NCI-H1105 (cell line): ENCODE measurements at regions not wholly inside any gene's neighbourhood (a gene's known extent, or its start where the extent isn't known, plus 50 kb on each side); places are given as distances from the start of the nearest gene placed in this dataset.

ENCODE experiments used
- DNase-seq: peaks from one replicate; lab custom pipeline; 2025; lab: John Stamatoyannopoulos, UW

DNA sequence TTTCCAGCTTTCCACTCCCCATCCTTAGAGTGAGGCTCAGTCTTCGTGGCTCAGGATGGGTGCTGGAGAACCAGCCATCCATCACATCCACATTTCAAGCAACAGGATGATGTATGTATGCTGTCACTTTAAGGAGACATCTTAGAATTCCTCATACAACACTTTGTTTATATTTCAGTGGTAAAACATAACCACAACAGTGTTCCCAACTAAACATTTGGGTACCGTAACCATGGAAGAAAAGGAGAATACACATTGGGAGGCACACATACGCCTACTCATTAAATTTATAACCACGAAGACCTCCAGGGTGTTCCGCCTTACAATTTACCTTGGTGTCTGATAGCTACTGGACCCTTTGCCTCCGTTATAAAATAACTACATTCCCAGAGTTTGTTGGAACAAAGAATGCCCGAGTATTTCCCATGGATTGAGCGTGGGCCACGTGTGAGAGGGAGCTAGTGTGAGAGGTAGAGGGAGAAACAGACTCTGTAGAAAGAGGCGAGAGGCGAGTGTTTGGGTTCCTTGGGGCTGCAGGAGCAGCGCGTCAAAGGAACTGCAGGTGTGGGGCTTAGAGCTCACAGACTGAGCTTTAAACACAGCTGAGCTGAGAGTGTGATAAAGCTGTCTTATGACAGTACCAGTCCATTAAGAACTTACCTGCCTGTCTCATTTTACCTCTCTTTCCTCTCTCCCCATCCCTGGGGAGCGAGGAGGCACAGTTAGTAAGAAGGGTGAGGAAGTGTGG lies 111.5 kb upstream of the USP24 start:
- no peak for DNase-seq

DNA sequence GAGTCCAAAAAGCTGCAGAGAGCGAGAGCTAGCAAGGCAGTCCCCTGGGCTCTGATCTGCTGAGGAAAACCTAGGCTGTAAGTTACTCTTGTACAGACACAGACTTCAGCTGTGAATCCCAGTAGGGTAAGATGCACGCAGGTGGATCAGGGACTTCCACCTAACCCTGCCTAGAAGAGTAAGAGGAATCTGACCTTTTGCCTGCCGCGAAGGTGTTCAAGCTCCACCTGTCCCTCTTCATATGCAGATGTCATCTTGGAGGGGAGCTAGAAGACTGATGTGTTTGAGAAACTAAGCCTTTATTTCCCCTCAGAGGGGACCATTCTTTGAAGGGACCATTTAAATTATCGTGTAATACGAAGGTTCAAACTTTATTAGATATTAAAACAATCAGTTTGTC lies 108.6 kb upstream of the USP24 start:
- no peak for DNase-seq

DNA sequence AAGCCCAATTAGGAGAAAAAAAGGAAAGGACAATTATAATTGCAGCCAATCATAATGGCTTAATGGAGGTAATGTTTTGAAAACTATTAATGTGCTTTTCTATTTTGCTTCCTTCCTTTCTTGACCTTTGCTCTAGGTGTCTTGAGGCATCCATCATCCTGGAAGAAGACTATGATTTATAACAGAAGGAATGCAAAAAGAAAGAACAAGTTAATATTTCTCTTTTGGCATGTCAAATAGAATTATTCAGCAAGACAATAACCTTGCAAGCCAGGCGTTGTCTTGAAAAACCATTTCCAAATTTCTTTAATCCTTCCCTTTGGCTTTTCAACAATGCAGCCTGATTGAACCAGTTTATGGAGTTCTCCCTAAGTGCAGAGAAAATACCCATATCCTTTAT lies 107.7 kb upstream of the USP24 start:
- no peak for DNase-seq

DNA sequence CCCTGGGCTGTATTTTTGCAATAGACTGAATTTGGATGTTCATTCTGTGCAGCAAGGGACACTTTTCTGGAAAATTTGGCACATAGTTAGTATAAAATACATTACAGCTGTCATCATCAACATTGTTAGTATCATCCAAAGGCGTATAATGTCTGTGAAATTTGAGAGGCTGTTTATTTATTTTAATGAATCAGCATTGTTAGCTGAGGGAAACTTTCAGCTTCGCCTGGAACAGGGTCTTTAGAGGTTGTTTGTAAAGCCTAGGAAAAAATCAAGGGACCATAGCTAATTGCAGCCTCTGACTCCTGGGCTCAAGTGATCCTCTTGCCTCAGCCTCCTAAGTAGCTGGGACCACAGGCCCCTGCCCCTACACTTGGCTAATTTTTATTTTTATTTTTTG lies 106.8 kb upstream of the USP24 start:
- no peak for DNase-seq

DNA sequence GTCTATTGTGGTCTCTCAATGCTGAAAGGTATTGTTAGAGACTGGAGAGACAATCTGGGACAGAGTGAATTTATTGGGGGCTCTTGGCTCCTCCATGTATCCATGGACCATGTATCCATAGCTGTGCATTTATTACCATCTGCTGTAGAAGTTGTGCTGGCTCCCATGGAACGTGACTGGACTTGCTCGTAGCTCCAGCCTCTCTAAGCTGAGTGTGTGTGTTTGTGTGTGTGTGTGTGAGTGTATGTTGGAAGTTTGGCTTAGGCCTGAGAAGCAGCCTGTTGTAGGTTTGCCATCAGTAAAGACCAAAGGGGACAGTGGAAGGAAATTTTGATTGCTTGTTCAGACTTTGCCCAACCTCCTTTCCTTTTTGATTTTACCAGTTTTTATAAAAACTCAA lies 105.7 kb upstream of the USP24 start:
- DNase-seq, result no peak

DNA sequence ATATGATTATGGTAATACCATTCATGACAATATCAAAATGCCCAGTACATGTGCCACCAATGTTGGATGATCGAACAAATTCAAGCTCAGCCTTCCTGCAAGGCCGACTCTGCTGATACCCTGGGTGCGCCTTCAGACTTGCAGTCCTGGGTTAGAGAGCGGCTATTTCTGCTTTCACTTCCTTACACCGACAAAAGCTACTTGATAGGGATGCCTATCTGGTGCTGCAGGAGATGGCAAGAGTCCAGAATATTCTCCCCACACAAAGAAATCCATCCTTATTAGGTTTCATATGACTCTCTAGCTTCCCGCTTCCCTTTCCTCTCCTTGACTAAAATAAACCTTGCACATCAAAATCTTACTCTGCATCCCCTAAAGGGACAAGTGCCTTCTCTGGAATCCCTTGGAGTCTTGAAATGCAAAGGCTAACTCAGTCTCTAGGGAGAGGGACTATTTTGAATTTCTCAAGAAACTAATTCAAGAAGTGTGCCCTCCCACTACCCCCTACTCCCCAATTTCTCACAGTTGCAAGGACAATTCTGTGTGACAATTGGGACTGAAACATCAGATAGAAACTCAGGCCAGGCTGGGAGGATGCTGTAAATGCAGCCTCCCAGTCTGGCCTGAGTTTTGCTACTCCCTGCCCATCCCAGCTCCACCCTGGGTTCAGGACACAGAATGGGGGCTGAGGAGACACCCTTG lies 103.1 kb upstream of the USP24 start:
- DNase-seq, result no peak

DNA sequence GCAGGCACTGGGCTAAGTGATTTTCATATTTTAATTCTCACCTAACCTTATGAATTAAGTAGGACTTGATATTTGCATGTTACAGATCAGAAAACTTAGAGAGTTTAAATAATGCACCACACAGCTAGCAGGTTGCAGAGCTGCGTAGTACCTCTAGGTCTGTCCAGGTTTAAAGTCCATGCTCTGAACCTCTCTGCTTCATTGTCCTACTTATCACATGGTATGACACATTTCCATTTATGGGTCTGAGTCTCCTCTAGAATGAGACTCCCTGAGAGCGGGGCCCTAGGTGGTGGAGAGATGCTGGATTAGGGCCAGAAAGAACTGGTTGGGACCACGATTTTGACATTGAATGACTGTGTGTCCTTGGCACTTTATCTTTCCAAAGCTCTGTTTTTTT lies 102.5 kb upstream of the USP24 start:
- no peak for DNase-seq

DNA sequence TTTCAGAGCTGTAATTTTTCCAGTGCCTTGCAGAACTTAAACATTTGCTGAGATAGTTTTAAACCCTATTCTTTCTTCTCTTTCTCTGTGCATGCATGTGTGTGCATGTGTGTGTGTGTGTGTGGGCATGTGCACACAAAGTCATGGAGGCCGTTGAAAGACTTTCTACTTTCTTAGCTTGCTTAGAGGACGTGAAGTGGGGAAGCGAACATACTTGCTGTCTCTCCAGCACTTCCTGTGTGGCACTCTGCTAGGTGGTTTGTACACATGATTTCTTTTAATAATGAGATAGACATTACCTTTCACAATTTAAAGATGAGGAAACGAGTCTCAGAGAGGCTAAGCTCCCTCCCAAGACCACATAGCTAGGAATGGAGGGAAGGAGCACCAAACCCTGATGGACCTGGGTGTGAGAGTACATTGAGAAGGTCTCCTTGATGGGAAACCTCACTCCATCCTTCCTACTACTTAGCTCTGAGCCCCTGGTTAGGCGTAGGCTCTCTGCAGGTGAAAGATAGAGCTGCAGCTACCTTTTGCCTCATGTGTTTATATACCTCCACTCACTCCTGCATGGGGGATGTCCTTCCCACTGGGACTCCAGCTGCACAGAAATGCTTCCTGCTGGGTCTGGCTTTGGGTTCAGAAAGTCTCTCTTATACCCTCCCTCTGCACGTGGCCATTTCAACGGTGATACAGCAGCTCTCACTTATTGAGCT lies 101.9 kb upstream of the USP24 start:
- no peak for DNase-seq

DNA sequence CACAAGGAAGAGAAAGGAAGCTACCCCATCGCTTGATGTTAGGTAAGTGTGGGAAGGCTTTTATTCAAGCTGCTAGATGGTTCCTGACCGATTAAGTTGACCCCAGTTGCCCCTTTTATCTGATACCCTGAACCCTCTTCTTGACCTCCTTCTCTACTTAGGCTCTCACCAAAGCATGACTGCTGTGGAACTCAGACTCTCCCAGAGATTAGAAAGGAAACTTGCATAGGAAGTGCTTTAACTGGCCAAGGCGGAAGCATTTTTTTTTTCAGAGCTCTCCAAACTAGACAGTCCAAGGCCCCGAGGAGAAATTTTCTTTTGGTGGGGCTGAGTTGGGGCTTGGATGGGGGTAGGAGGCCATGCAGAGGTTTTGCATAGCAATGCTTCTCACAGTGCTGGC lies 101.3 kb upstream of the USP24 start:
- DNase-seq, result no peak

DNA sequence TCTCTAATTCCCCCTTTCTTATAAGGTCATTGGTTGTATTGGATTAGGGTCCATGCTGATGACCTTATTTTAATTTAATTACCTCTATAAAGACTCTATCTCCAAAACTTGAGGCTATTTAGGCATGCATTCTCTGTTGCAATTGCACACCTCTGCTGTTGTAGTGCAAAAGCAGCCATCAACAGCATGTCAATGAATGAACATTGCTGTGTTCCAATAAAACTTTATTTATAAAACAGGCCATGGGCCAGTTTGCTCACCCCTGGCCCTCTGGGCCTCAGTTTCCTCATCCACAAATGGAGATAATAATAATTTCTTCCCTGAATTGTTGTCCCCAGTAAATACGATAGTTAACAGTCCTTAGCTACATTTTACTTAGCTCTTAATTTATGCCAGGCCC lies 100.4 kb upstream of the USP24 start:
- no peak for DNase-seq

DNA sequence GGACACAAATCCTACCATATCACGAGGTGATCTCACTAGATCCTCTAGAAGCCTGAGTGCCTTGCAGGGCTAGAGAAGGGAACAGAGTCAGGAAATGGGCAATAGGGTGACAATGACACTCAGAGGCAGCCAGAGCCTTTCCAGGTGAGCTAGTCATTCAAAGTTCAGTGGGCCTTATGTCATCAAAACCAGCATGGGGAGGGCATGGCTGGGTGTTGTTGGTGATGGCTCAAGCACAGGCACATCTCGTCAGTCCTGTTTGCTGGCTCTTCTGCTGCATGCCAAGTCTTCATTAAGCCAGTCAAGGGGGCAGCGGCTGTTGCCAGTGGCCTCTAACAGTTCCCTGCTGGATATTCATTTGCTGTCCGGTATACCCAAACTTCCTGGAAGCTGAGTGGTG lies 99.6 kb upstream of the USP24 start:
- no peak for DNase-seq

DNA sequence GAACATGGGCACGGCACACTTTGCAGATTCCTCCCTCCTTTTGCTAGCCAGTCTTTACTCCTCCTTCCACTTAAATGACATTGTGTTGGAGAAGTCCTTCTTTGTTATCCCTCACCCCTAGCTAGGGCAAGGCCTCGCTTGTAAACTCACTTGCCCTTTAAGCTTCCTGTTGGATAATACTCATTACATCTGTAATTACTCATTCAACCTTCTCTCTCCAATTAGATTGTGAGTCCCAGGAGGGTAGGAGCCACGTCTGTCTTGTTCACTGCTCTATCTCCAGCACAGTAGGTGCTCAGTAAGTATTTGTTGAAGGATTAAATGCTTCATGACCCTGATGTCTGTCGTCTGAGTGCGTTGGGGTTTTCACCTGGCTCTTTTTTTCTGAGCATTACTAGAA lies 98.7 kb upstream of the USP24 start:
- DNase-seq, result no peak

DNA sequence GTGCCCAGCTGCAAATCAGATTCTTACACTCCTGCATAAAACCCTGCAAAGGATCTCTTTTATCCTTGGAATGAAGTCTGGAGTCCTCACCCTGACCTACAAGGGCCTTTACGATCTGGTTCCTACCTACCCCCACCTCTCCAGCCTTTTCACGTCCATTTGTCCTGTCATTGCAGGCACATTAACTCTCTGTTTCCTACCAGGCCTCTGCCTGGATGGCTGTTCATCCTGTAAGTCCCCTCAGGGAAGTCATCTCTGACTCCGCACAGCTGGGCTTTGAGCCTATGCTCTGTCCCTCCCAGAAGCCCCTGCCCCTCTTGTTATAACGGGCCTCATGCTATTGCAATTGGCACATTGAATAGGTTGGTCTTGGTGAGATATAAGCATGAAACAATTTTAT lies 96.8 kb upstream of the USP24 start:
- DNase-seq, result no peak

DNA sequence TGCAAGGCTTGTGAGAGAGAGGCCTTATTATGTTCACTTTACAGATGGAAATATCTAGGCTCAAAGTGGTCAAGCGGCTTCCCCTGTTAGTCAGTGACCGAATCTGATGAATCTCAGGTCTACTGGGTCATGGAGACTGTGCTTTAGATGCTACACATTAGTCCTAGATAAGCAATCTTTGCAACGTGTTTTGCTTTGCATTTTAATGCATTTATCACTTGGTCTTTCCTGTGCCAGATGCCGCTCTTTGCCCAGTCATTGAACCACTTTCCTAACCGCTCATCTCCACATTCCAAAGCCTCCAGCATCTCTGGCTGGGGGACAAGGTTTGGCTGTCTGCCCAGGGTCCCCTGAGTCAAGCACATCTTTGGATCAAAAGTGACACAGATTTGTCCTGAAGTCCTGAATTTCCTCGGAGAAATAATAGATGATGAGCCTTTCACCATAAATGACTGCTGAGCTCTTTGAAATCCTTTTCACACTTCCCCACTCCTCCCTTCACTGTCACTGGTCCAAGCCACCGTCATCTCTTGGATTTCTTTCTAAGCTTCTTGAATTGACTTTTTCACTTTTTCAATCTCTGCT lies 96.0 kb upstream of the USP24 start:
- DNase-seq, result no peak

DNA sequence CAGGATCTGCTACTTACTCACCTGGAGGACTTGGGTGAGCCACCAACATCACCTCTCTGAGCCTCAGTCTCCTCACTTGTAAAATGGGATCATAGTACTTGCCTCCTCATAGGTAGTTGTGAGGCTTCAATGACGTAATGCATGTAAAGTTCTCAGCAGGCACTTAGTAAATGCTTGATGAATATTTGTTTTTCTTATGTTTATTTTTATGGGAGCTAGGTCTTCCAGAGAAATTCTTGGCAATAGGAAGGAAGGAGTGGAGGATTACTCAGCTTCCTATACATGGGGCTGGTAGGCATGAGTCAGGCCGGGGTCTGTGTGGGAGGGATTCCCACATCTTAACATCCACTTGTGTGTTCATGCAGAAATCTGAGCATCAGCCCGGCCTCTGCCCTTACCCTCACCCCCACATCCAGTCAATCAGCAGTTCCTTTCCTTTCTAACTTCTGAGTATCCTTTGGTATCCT lies 95.4 kb upstream of the USP24 start:
- DNase-seq, result no peak

DNA sequence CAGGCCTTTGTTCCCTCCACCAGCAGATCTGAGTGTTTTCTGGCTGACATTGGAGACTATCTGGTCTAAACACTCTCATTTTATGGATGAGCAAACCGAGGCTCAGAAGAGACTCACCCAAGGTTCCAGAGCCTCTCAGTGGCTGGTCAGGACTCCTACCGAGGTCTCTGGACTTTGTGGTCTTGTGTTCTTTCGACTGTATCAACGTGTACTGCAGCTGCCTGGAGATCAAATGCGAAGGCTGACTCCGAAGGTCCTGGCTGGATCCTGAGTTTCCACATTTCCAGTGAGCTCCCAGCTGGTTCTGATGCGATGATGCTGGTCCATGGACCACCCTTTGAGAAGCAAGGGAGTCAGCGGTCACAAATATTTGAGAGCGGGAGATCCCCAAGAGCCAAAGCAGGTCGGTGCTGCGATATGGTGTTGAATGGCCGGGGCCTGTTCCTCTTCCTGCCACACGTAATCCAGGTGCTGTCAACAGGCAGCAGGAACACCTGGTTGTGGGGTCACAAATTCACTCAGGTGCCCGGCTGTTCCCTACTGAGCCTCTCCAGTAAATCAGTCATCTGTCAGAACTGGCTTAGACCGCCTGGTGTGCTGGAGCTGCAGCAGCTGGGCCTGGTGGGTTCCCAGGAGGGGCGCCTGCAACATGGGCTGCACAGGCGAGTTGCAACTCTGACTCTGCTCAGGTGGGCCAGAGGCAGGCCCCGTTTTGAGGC lies 94.8 kb upstream of the USP24 start:
- no peak for DNase-seq

DNA sequence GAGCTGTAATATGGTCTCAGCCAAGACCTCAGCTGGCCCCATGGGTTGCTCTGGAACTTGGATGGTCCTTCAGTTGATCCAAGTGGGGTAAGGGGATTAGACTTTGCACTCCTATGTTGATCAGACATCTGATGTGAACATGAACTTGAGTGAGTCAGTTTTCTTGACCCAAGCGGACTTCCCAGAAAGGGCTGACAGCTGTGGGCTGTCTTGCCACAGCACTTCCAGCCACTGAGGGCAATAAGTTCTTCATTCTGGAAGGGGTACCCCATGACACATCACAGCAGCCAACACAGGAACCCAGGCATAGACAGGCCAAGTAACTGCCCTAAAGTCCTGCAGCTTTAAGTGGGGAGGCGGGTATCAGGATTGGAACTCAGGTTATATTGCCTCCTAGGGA lies 93.9 kb upstream of the USP24 start:
- no peak for DNase-seq

DNA sequence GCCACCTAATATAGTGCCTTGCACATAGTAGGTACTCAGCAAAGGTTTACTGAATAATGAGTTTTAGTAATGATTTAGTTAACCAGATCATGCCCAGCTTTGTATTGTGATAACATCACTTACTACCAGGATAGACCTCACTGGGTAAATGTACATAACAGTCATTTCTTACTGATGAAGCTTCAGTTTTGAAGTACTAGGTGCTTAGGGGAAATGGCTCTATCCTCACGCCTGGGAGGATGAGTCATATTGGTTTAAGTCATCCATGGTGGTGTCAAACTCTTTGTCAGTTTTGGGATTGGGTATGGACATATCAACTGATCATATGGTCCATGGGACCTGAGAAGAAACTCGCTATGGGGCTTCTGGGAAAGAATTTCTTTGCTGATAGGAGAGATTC lies 90.6 kb upstream of the USP24 start:
- DNase-seq, result no peak

DNA sequence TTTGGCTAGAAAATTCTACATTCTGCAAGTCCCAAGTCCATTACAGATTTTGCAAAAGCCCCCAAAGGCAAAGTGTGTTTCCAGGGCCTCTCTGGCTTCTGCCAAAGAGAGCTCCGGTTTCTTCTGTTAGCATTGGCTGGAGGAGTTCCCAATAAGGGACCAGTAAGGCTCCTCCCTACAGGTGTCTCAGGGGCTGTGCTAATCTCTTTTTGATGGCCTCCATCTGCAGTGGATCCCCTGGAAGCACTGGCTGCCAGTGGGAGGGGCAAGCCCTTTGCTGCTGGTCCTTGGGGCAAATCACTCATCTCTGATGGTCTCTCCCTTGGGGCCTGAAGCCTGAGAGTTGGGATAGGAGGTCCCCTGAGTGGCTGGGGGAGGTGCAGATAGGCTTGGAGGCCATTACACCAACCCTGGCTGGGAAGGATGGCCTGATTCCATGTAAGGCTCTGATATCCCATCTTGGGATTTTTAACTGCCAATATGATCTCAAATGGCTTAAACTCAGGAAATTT lies 89.1 kb upstream of the USP24 start:
- no peak for DNase-seq

DNA sequence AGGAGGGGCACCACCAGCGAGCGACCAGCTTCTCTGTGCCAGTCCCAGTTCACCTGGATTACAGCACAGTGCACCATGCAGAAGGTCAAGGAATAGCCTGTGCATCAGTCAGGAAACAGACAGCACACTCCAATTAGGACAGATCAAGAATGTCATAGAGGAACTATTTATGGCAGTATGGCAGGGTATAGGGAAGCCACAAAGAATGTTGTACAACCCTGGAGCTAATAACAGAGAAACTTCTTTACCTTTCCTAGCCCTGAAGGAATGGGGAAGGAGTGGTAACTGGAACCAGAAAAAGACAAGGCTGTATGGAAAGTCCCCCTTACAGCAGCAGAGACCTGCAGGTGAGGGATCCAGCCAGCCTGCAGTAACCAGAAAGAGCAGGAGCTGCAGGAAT lies 87.8 kb upstream of the USP24 start:
- DNase-seq, result no peak

DNA sequence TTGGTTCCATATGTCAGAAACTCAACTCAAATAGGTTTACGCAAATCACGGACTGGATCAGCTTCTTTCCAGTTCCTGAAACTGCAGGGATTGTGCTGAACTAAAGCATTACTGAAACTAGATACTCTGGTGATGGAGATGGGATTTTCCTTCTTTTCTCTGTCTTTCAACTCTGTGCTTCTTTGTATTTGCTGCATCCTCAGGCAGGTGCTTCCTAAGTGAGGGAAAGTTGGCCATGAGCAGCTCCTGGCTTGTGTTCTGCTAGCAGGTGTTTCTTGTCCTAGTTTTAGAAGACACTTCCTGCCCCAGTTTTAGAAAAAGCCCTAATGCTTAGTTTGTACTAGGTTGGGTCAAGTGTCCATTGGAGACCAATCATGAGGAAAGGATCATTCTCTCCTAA lies 86.7 kb upstream of the USP24 start:
- DNase-seq, result no peak

DNA sequence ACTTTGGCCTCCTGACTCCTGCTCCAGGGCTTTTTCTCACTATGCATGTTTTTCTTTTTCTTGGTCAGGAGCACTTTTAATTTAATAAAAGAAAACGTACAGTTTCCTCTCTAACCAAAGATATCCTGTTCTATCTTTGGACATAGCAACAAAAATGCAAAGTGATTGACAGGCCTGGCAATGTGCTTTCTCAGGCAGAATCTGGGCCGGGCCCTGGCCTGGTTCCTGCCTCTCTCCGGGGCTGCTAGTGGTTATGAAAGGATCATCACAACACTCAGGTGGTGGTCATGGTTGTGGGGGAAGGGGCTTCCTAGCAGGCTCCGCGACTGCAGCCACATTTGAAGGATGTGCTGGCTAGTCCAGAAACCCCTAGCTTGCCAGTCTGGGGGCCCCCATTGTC lies 85.8 kb upstream of the USP24 start:
- DNase-seq, result no peak
